PFSK-1 (cell line): ENCODE measurements at regions not wholly inside any gene's neighbourhood (a gene's known extent, or its start where the extent isn't known, plus 50 kb on each side); places are given as distances from the start of the nearest gene placed in this dataset.

Experiments used
- SIN3A ChIP-seq: IDR thresholded peaks from 2 replicates; pipeline ENCODE4 v1.6.1; 2012; ENCODE audit warnings: mild to moderate bottlenecking, low read length, moderate library complexity, borderline replicate concordance; ENCODE audit not compliant: insufficient read depth
- TAF1 ChIP-seq: IDR thresholded peaks from 2 replicates; pipeline ENCODE4 v1.6.1; 2012; ENCODE audit warnings: low read length, control low read depth, borderline replicate concordance; ENCODE audit not compliant: insufficient read depth

- TF ChIP-seq TAF1: no peak
- no peak for TF ChIP-seq SIN3A
These were observed 481.0 kb upstream of the KLF6 start for GRCh38 chr10:4265964-4266363.
